T-cell (primary cell): ENCODE measurements at regions not wholly inside any gene's neighbourhood (a gene's known extent, or its start where the extent isn't known, plus 50 kb on each side); places are given as distances from the start of the nearest gene placed in this dataset.

Experiments used
- ATAC-seq, 4 experiments: fragments of 200-7000 bp in 3 of 4; fragments of 150-1000 bp in 1 of 4; cut with Tn5 transposase; replicated peaks in 1 of 4; 1 replicate in 3 of 4; 2 replicates in 1 of 4; pipeline ENCODE4 v1.10.0; 2021; ENCODE audit warnings: moderate library complexity in 3 of 4, mild to moderate bottlenecking in 2 of 4, moderate number of reproducible peaks in 1 of 4
- CTCF ChIA-PET, 2 donors: fragments of 300-600 bp; sonication (Branson Sonifier 250); formaldehyde crosslinking; loops; one replicate each; lab custom pipeline; 2022; ENCODE audit warnings: antibody characterized with exemption in 2 of 2; lab: Charles Lee
- POLR2A ChIA-PET, 2 donors: fragments of 300-600 bp; sonication (Branson Sonifier 250); formaldehyde crosslinking; loops; one replicate each; lab custom pipeline; 2022; ENCODE audit warnings: antibody characterized with exemption in 2 of 2; lab: Charles Lee
- DNase-seq, 35 experiments: peaks; one replicate each; pipeline versions ENCODE4 v3.0.0 to v3.0.0-alpha.2; 2013 to 2023
- H3K27ac ChIP-seq: one replicate; pipeline ENCODE4 v1.5.1; 2013; ENCODE audit warnings: low read length
- H3K27me3 ChIP-seq, 2 experiments: replicated peaks in 1 of 2; 1 replicate in 1 of 2; 2 replicates in 1 of 2; pipeline versions ENCODE4 v1.6.1 to v1.7.0; 2013; ENCODE audit warnings: low read length in 1 of 2, mixed read lengths in 1 of 2; ENCODE audit not compliant: control insufficient read depth in 2 of 2, insufficient read depth in 2 of 2; ENCODE audit errors: extremely low read depth in 1 of 2
- H3K36me3 ChIP-seq, 2 donors: 1 replicate in 1 of 2; 2 replicates in 1 of 2; pipeline versions ENCODE4 v1.6.1 to v1.7.0; 2013; ENCODE audit warnings: low read length in 1 of 2; ENCODE audit not compliant: control insufficient read depth in 2 of 2, insufficient read depth in 1 of 2; ENCODE audit errors: extremely low read depth in 1 of 2
- H3K4me1 ChIP-seq, 2 experiments: 1 replicate in 1 of 2; 2 replicates in 1 of 2; pipeline versions ENCODE4 v1.6.1 to v1.7.0; 2013; ENCODE audit warnings: low read length in 2 of 2, mixed read lengths in 1 of 2; ENCODE audit not compliant: insufficient read depth in 2 of 2, control insufficient read depth in 1 of 2; ENCODE audit errors: extremely low read depth in 1 of 2
- H3K4me3 ChIP-seq, 2 donors: 1 replicate in 1 of 2; 2 replicates in 1 of 2; pipeline versions ENCODE4 v1.5.1 to v1.7.0; 2013; ENCODE audit warnings: mild to moderate bottlenecking in 2 of 2, low read length in 1 of 2, moderate library complexity in 1 of 2; ENCODE audit not compliant: control insufficient read depth in 1 of 2; ENCODE audit errors: extremely low read depth in 1 of 2
- H3K9me3 ChIP-seq: 2 replicates; pipeline ENCODE4 v1.7.0; 2013
- H3K27ac Mint-ChIP-seq, 2 donors: one replicate each; pipeline ENCODE4 v1.8.0; 2020 to 2021; ENCODE audit warnings: mild to moderate bottlenecking in 2 of 2, mixed read lengths in 2 of 2
- H3K27me3 Mint-ChIP-seq, 2 donors: one replicate each; pipeline ENCODE4 v1.8.0; 2021 to 2022; ENCODE audit warnings: mixed read lengths in 2 of 2
- H3K36me3 Mint-ChIP-seq: one replicate; pipeline ENCODE4 v1.8.0; 2021; ENCODE audit warnings: mixed read lengths
- H3K4me1 Mint-ChIP-seq, 3 donors: one replicate each; pipeline ENCODE4 v1.8.0; 2020 to 2022; ENCODE audit warnings: mixed read lengths in 3 of 3, mild to moderate bottlenecking in 1 of 3
- H3K4me3 Mint-ChIP-seq, 3 donors: one replicate each; pipeline ENCODE4 v1.8.0; 2020 to 2022; ENCODE audit warnings: mild to moderate bottlenecking in 3 of 3, mixed read lengths in 3 of 3, moderate library complexity in 3 of 3
- H3K9me3 Mint-ChIP-seq, 3 donors: one replicate each; pipeline ENCODE4 v1.8.0; 2020 to 2022; ENCODE audit warnings: mixed read lengths in 3 of 3
- WGBS: methylation state at CpG from one replicate; pipeline ENCODE4 v1.1.5; 2013; ENCODE audit warnings: missing lambda C conversion rate; ENCODE audit not compliant: insufficient coverage; 5-methylcytosine and 5-hydroxymethylcytosine counted together

- Mint-ChIP-seq H3K4me1 (no peaks in the 10 kb centered on the region), H3K9me3 (peaks cover 0 to 11% (median 6%) of the 10 kb centered on the region in 3 donors), H3K27ac (no peak overlapping the region), H3K27me3 (no peaks in the 10 kb centered on the region), H3K36me3 (no peaks in the 10 kb centered on the region), H3K4me3 (no peak overlapping the region)
- no CpG with 5 or more reads among the region's 3 CpGs for WGBS
- Histone ChIP-seq H3K4me1 (no peaks in the 10 kb centered on the region), H3K27me3 (no peaks in the 10 kb centered on the region), H3K36me3 (no peaks in the 10 kb centered on the region), H3K27ac (no peak overlapping the region), H3K4me3 (no peak overlapping the region), H3K9me3 (no peaks in the 10 kb centered on the region)
- ChIA-PET POLR2A (no interaction called here), CTCF (no interaction called here)
- no peak for DNase-seq
- ATAC-seq, result no peak
Measured at GRCh38 chr3:148532774-148533173, 164.9 kb upstream of the AGTR1 start.

GRCh38 chr3:148534089-148534988 lies 163.4 kb upstream of the AGTR1 start:
- H3K36me3 Mint-ChIP-seq, result no peaks in the 10 kb centered on the region
- no peak overlapping the region for H3K27ac ChIP-seq
- H3K9me3 Mint-ChIP-seq, result peaks cover 0 to 10% (median 6%) of the 10 kb centered on the region in 3 donors
- no peaks in the 10 kb centered on the region for H3K4me1 Mint-ChIP-seq
- no peak overlapping the region for H3K4me3 ChIP-seq
- H3K4me3 Mint-ChIP-seq, result no peak overlapping the region
- H3K4me1 ChIP-seq, result no peaks in the 10 kb centered on the region
- DNase-seq (no peak), ATAC-seq (no peak)
- 75% methylated on average over 3 of the region's 5 CpGs for WGBS
- H3K9me3 ChIP-seq, result no peaks in the 10 kb centered on the region
- H3K27ac Mint-ChIP-seq, result no peak overlapping the region
- H3K27me3 ChIP-seq, result no peaks in the 10 kb centered on the region
- CTCF ChIA-PET, result no interaction called here
- no peaks in the 10 kb centered on the region for H3K27me3 Mint-ChIP-seq
- POLR2A ChIA-PET, result no interaction called here
- no peaks in the 10 kb centered on the region for H3K36me3 ChIP-seq

DNA sequence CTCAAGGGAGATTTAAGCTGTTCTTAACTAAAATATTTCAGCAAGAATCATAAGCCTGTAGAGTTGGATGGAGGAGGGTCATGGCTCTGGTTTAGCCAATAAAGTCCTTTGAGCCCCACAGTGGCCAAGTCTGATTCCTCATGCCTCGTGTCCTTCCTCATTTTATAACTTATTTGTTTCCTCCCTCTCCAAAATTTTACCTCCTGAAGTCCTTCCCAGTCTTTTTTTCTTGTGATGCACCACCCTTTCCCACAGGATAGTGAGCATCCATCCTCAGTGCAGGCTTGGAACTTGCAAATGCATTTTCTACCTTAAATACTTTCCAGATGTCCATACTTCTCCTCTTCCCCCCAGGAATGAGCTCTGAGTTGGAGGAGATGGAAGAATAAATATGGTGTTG lies 162.7 kb upstream of the AGTR1 start:
- Histone ChIP-seq H3K27me3 (no peaks in the 10 kb centered on the region), H3K4me1 (no peaks in the 10 kb centered on the region), H3K4me3 (no peak overlapping the region), H3K36me3 (no peaks in the 10 kb centered on the region), H3K9me3 (no peaks in the 10 kb centered on the region), H3K27ac (no peak overlapping the region)
- H3K27ac Mint-ChIP-seq, result no peak overlapping the region
- 14% methylated on average over 1 of the region's 1 CpG for WGBS
- H3K4me1 Mint-ChIP-seq, result no peaks in the 10 kb centered on the region
- H3K9me3 Mint-ChIP-seq, result peaks cover 0 to 10% (median 6%) of the 10 kb centered on the region in 3 donors
- ChIA-PET POLR2A (interaction anchor here in 1 of 2 donors (0.6 kb wide), 1 partner anchor 12 kb away, joined by 3 read pairs; no protein-coding TSS in a partner anchor), CTCF (no interaction called here)
- no peak overlapping the region for H3K4me3 Mint-ChIP-seq
- no peaks in the 10 kb centered on the region for H3K36me3 Mint-ChIP-seq
- H3K27me3 Mint-ChIP-seq, result no peaks in the 10 kb centered on the region
- no peak for DNase-seq
- ATAC-seq, result no peak

GRCh38 chr3:148540266-148540665 lies 157.4 kb upstream of the AGTR1 start:
- POLR2A ChIA-PET, result no interaction called here
- no peaks in the 10 kb centered on the region for H3K9me3 ChIP-seq
- H3K4me1 ChIP-seq, result no peaks in the 10 kb centered on the region
- no peak overlapping the region for H3K4me3 ChIP-seq
- H3K36me3 ChIP-seq, result no peaks in the 10 kb centered on the region
- Mint-ChIP-seq H3K4me1 (no peaks in the 10 kb centered on the region), H3K4me3 (no peak overlapping the region), H3K9me3 (peaks cover 0 to 3% (median 0%) of the 10 kb centered on the region in 3 donors), H3K27me3 (no peaks in the 10 kb centered on the region), H3K36me3 (no peaks in the 10 kb centered on the region), H3K27ac (no peak overlapping the region)
- CTCF ChIA-PET, result no interaction called here
- ATAC-seq (no peak), DNase-seq (no peak)
- no peaks in the 10 kb centered on the region for H3K27me3 ChIP-seq
- WGBS, result no CpG with 5 or more reads among the region's 1 CpG
- H3K27ac ChIP-seq, result no peak overlapping the region

GRCh38 chr3:148540851-148541250 lies 156.9 kb upstream of the AGTR1 start:
- H3K27me3 Mint-ChIP-seq, result no peaks in the 10 kb centered on the region
- H3K36me3 Mint-ChIP-seq, result no peaks in the 10 kb centered on the region
- no peak overlapping the region for H3K4me3 ChIP-seq
- H3K27ac ChIP-seq, result no peak overlapping the region
- H3K4me1 Mint-ChIP-seq, result no peaks in the 10 kb centered on the region
- H3K27me3 ChIP-seq, result no peaks in the 10 kb centered on the region
- H3K4me1 ChIP-seq, result no peaks in the 10 kb centered on the region
- H3K9me3 Mint-ChIP-seq, result peaks cover 0 to 3% (median 0%) of the 10 kb centered on the region in 3 donors
- DNase-seq, result no peak
- H3K36me3 ChIP-seq, result no peaks in the 10 kb centered on the region
- no peak overlapping the region for H3K4me3 Mint-ChIP-seq
- ChIA-PET CTCF (no interaction called here), POLR2A (no interaction called here)
- ATAC-seq, result no peak
- no peaks in the 10 kb centered on the region for H3K9me3 ChIP-seq
- no peak overlapping the region for H3K27ac Mint-ChIP-seq
- no CpG with 5 or more reads among the region's 3 CpGs for WGBS

DNA sequence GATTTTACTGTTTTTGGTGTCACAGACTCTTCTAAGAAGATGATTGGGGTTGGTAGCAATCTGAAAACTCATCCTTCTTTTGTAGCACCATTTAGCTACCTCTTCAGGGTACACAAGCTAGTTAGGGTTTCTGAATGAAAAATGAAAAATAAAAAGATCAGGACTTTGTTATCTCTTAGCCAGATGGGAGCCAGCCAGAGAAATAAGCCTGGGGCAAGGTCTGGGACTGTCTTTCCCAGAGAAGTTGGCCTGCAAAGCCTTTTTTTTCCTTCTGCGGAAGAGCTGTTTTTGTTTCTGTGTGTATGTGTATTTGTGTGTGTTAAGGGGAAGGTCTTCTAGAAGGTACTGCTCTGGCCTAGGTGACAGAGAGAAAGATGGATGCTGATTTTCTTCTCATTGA lies 150.7 kb upstream of the AGTR1 start:
- H3K36me3 ChIP-seq, result no peaks in the 10 kb centered on the region
- no peaks in the 10 kb centered on the region for H3K4me1 ChIP-seq
- H3K9me3 ChIP-seq, result no peaks in the 10 kb centered on the region
- no CpG with 5 or more reads among the region's 1 CpG for WGBS
- H3K27me3 ChIP-seq, result no peaks in the 10 kb centered on the region
- Mint-ChIP-seq H3K4me1 (no peaks in the 10 kb centered on the region), H3K36me3 (no peaks in the 10 kb centered on the region), H3K27ac (no peak overlapping the region), H3K9me3 (peaks cover 0 to 8% (median 0%) of the 10 kb centered on the region in 3 donors), H3K27me3 (no peaks in the 10 kb centered on the region), H3K4me3 (no peak overlapping the region)
- no peak for ATAC-seq
- CTCF ChIA-PET, result no interaction called here
- H3K27ac ChIP-seq, result no peak overlapping the region
- no peak overlapping the region for H3K4me3 ChIP-seq
- POLR2A ChIA-PET, result interaction anchor here in 1 of 2 donors (0.7 kb wide), 1 partner anchor 12 kb away, joined by 3 read pairs; no protein-coding TSS in a partner anchor
- no peak for DNase-seq
